H9 (cell line): ENCODE measurements at regions not wholly inside any gene's neighbourhood (a gene's known extent, or its start where the extent isn't known, plus 50 kb on each side); places are given as distances from the start of the nearest gene placed in this dataset.

Experiments used
- DNase-seq: peaks from one replicate; pipeline ENCODE4 v3.0.0-alpha.2; 2017
- H2AFZ ChIP-seq: one replicate; pipeline ENCODE4 v1.6.1; 2013; ENCODE audit warnings: mild to moderate bottlenecking, low read length, control low read depth, moderate library complexity
- H2AK5ac ChIP-seq: 2 replicates; pipeline ENCODE4 v1.6.1; 2013; ENCODE audit warnings: low read length, control low read depth, mixed read lengths; ENCODE audit not compliant: insufficient read length
- H2BK120ac ChIP-seq: one replicate; pipeline ENCODE4 v1.6.1; 2013; ENCODE audit warnings: low read depth, mild to moderate bottlenecking, low read length, control low read depth, inconsistent platforms; ENCODE audit not compliant: poor library complexity, severe bottlenecking
- H2BK12ac ChIP-seq: 2 replicates; pipeline ENCODE4 v1.6.1; 2013; ENCODE audit warnings: low read length, control low read depth, mixed read lengths, low read depth; ENCODE audit not compliant: insufficient read length
- H2BK15ac ChIP-seq: 2 replicates; pipeline ENCODE4 v1.6.1; 2013; ENCODE audit warnings: low read depth, low read length, control low read depth
- H2BK20ac ChIP-seq: one replicate; pipeline ENCODE4 v1.6.1; 2013; ENCODE audit warnings: low read depth, mild to moderate bottlenecking, low read length, control low read depth, inconsistent platforms; ENCODE audit not compliant: poor library complexity, severe bottlenecking
- H2BK5ac ChIP-seq: 2 replicates; pipeline ENCODE4 v1.6.1; 2013; ENCODE audit warnings: low read length, control low read depth, mixed read lengths; ENCODE audit not compliant: insufficient read length
- H3K14ac ChIP-seq: 2 replicates; pipeline ENCODE4 v1.6.1; 2013; ENCODE audit warnings: low read length, control low read depth; ENCODE audit not compliant: insufficient read depth
- H3K18ac ChIP-seq: 2 replicates; pipeline ENCODE4 v1.6.1; 2013; ENCODE audit warnings: low read depth, mild to moderate bottlenecking, mixed read lengths, low read length, control low read depth; ENCODE audit not compliant: insufficient read length
- H3K23ac ChIP-seq: 2 replicates; pipeline ENCODE4 v1.6.1; 2013; ENCODE audit warnings: low read length, control low read depth, mixed read lengths, low read depth; ENCODE audit not compliant: insufficient read length
- H3K23me2 ChIP-seq: 2 replicates; pipeline ENCODE4 v1.6.1; 2013; ENCODE audit warnings: low read depth, mild to moderate bottlenecking, mixed read lengths, low read length, control low read depth; ENCODE audit not compliant: insufficient read length, poor library complexity, severe bottlenecking
- H3K27ac ChIP-seq: 2 replicates; pipeline ENCODE4 v1.5.1; 2013; ENCODE audit warnings: low read length, control low read depth, mixed read lengths, low read depth; ENCODE audit not compliant: insufficient read length
- H3K27me3 ChIP-seq: 2 replicates; pipeline ENCODE4 v1.6.1; 2013; ENCODE audit warnings: low read length, control low read depth, inconsistent platforms; ENCODE audit not compliant: insufficient read depth
- H3K4ac ChIP-seq: 2 replicates; pipeline ENCODE4 v1.6.1; 2013; ENCODE audit warnings: low read depth, mild to moderate bottlenecking, control low read depth, inconsistent platforms, low read length, moderate library complexity
- H3K4me1 ChIP-seq: 2 replicates; pipeline ENCODE4 v1.6.1; 2013; ENCODE audit warnings: low read length, control low read depth, inconsistent platforms; ENCODE audit not compliant: insufficient read depth
- H3K4me2 ChIP-seq: 2 replicates; pipeline ENCODE4 v1.6.1; 2013; ENCODE audit warnings: low read length, control low read depth, mixed read lengths; ENCODE audit not compliant: insufficient read length, insufficient read depth
- H3K56ac ChIP-seq: 2 replicates; pipeline ENCODE4 v1.6.1; 2013; ENCODE audit warnings: low read depth, mild to moderate bottlenecking, mixed read lengths, low read length, control low read depth; ENCODE audit not compliant: insufficient read length
- H3K79me1 ChIP-seq: 2 replicates; pipeline ENCODE4 v1.6.1; 2013; ENCODE audit warnings: low read depth, mild to moderate bottlenecking, moderate library complexity, low read length, control low read depth, inconsistent platforms; ENCODE audit not compliant: insufficient read depth, poor library complexity, severe bottlenecking
- H3K79me2 ChIP-seq: 2 replicates; pipeline ENCODE4 v1.6.1; 2013; ENCODE audit warnings: low read length, control low read depth, inconsistent platforms; ENCODE audit not compliant: insufficient read depth
- H3K9ac ChIP-seq: 2 replicates; pipeline ENCODE4 v1.6.1; 2013; ENCODE audit warnings: low read length, control low read depth, mixed read lengths; ENCODE audit not compliant: insufficient read length; ENCODE audit errors: extremely low read depth
- H3K9me3 ChIP-seq: one replicate; pipeline ENCODE4 v1.6.1; 2013; ENCODE audit warnings: low read depth, low read length, inconsistent platforms; ENCODE audit not compliant: control insufficient read depth
- H3T11ph ChIP-seq: one replicate; pipeline ENCODE4 v1.6.1; 2013; ENCODE audit warnings: mild to moderate bottlenecking, low read length, control low read depth, inconsistent platforms
- H4K20me1 ChIP-seq: one replicate; pipeline ENCODE4 v1.6.1; 2013; ENCODE audit not compliant: control insufficient read depth, insufficient read length, insufficient read depth
- H4K5ac ChIP-seq: 2 replicates; pipeline ENCODE4 v1.6.1; 2013; ENCODE audit warnings: low read depth, mild to moderate bottlenecking, mixed read lengths, low read length, control low read depth; ENCODE audit not compliant: insufficient read length
- H4K8ac ChIP-seq: replicated peaks from 2 replicates; pipeline ENCODE4 v1.6.1; 2013; ENCODE audit warnings: low read length, control low read depth, mixed read lengths, low read depth; ENCODE audit not compliant: insufficient read length
- H4K91ac ChIP-seq: 2 replicates; pipeline ENCODE4 v1.6.1; 2013; ENCODE audit warnings: low read depth, mild to moderate bottlenecking, moderate library complexity, mixed read lengths, low read length, control low read depth; ENCODE audit not compliant: insufficient read length
- H3K27ac Mint-ChIP-seq, 3 experiments: 2 replicates in 2 of 3; 3 replicates in 1 of 3; pipeline ENCODE4 v1.8.0; 2020 to 2021; ENCODE audit warnings: mixed read lengths in 3 of 3, mild to moderate bottlenecking in 1 of 3, moderate library complexity in 1 of 3
- H3K27me3 Mint-ChIP-seq: 2 replicates; pipeline ENCODE4 v1.8.0; 2021; ENCODE audit warnings: low read depth, mild to moderate bottlenecking, moderate library complexity, mixed read lengths
- H3K36me3 Mint-ChIP-seq, 3 experiments: 2 replicates in 2 of 3; 3 replicates in 1 of 3; pipeline ENCODE4 v1.8.0; 2020 to 2021; ENCODE audit warnings: low read depth in 3 of 3, mixed read lengths in 3 of 3; ENCODE audit not compliant: insufficient read depth in 1 of 3
- H3K4me1 Mint-ChIP-seq, 2 experiments: 2 replicates each; pipeline ENCODE4 v1.8.0; 2020; ENCODE audit warnings: mixed read lengths in 2 of 2
- H3K4me3 Mint-ChIP-seq, 2 experiments: 2 replicates in 1 of 2; 3 replicates in 1 of 2; pipeline ENCODE4 v1.8.0; 2020 to 2021; ENCODE audit warnings: mild to moderate bottlenecking in 2 of 2, mixed read lengths in 2 of 2, moderate library complexity in 1 of 2
- H3K9me3 Mint-ChIP-seq, 2 experiments: 2 replicates in 1 of 2; 3 replicates in 1 of 2; pipeline ENCODE4 v1.8.0; 2020; ENCODE audit warnings: mild to moderate bottlenecking in 2 of 2, mixed read lengths in 2 of 2, moderate library complexity in 1 of 2
- WGBS: extraction: QIAGEN DNeasy Blood & Tissue Kit; methylation state at CpG from one replicate; pipeline ENCODE4 v1.1.7; 2013; ENCODE audit warnings: missing lambda C conversion rate, low lambda C conversion rate, mixed read lengths; ENCODE audit not compliant: insufficient read length; ENCODE audit errors: extremely low coverage; 5-methylcytosine and 5-hydroxymethylcytosine counted together
- TF ChIP-seq, protein P1 (sequence below): fragments of 200-600 bp; sonication (generic); conservative IDR thresholded peaks from 3 replicates; pipeline ENCODE4 v1.8.0; 2021; ENCODE audit warnings: antibody characterized with exemption, mild to moderate bottlenecking

DNA sequence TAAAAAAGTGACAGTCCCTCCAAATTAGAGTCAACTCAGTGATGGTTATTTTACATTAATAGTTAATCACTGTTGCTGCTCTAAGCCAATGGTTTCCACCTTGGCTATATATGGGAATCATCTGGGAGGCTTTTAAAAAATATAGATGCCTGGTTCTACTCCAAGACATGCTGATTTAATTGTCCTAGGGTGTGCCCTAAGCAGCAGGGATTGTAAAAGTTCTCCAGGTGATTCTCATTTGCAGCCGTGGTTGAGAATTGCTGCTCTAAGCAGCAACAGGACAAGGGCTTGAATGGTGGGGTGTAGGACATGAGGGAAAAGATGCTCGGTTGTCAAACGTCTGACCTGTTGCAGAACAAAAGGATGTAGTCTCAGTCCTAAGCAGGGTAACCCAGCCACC, 405.1 kb upstream of the MCTP2 start:
- Histone ChIP-seq H3K14ac (no peak overlapping the region; the same call in 1 of the 2 replicates), H3K79me2 (no peaks in the 10 kb centered on the region), H3K9ac (no peak overlapping the region), H3K9me3 (no peaks in the 10 kb centered on the region), H3T11ph (no peak overlapping the region), H3K23me2 (no peaks in the 10 kb centered on the region), H3K4me2 (no peak overlapping the region), H3K23ac (no peak overlapping the region), H3K27me3 (no peaks in the 10 kb centered on the region), H3K56ac (no peak overlapping the region), H2BK12ac (no peak overlapping the region), H3K18ac (no peak overlapping the region), H2AFZ (no peak overlapping the region), H3K79me1 (no peaks in the 10 kb centered on the region), H4K20me1 (no peaks in the 10 kb centered on the region), H2BK15ac (no peak overlapping the region), H4K5ac (no peak overlapping the region), H2AK5ac (no peak overlapping the region), H4K91ac (no peak overlapping the region), H4K8ac (no peak overlapping the region), H2BK120ac (no peak overlapping the region), H3K27ac (no peak overlapping the region), H3K4me1 (peaks cover 3% of the 10 kb centered on the region; the same call in 1 of the 2 replicates), H2BK20ac (no peak overlapping the region), H3K4ac (no peak overlapping the region), H2BK5ac (no peak overlapping the region)
- DNase-seq, result no peak
- TF ChIP-seq, protein P1, sequence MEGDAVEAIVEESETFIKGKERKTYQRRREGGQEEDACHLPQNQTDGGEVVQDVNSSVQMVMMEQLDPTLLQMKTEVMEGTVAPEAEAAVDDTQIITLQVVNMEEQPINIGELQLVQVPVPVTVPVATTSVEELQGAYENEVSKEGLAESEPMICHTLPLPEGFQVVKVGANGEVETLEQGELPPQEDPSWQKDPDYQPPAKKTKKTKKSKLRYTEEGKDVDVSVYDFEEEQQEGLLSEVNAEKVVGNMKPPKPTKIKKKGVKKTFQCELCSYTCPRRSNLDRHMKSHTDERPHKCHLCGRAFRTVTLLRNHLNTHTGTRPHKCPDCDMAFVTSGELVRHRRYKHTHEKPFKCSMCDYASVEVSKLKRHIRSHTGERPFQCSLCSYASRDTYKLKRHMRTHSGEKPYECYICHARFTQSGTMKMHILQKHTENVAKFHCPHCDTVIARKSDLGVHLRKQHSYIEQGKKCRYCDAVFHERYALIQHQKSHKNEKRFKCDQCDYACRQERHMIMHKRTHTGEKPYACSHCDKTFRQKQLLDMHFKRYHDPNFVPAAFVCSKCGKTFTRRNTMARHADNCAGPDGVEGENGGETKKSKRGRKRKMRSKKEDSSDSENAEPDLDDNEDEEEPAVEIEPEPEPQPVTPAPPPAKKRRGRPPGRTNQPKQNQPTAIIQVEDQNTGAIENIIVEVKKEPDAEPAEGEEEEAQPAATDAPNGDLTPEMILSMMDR, result no peak
- Mint-ChIP-seq H3K9me3 (no peaks in the 10 kb centered on the region), H3K36me3 (no peaks in the 10 kb centered on the region; a peak in 1 of 7 replicates), H3K4me1 (peaks cover 18 to 32% of the 10 kb centered on the region in 2 experiments), H3K27ac (no peak overlapping the region), H3K27me3 (no peaks in the 10 kb centered on the region; the same call in 1 of the 2 replicates), H3K4me3 (no peak overlapping the region)
- WGBS, result no CpG with 5 or more reads among the region's 3 CpGs
